ENCODE measurements at regions not wholly inside any gene's neighbourhood (a gene's known extent, or its start where the extent isn't known, plus 50 kb on each side); places are given as distances from the start of the nearest gene placed in this dataset.

- TF ChIP-seq CTCF (conservative IDR thresholded peaks at IDR 0.05; ENCODE audit: low read depth, low read length) (no peak), EZH2 (IDR thresholded peaks at IDR 0.05; ENCODE audit: low read length, unreplicated experiment) (no peak), EZH2phosphoT487 (IDR thresholded peaks at IDR 0.05; ENCODE audit: borderline replicate concordance, low read length) (no peak)
These were observed 85.5 kb downstream of the PMAIP1 start for GRCh38 chr18:59985289-59985688.
